ENCODE measurements at regions not wholly inside any gene's neighbourhood (a gene's known extent, or its start where the extent isn't known, plus 50 kb on each side); places are given as distances from the start of the nearest gene placed in this dataset.

GRCh38 chr9:99712214-99712613 lies 109.5 kb upstream of the NR4A3 start:
- no peak overlapping the region for H3K4me3 Mint-ChIP-seq (ENCODE audit: low read depth, unreplicated experiment)
- no TSS peak for BruUV-seq (replicated peaks)
- H3K9me3 Mint-ChIP-seq (ENCODE audit: low read depth, unreplicated experiment), result no peaks in the 10 kb centered on the region
- H3K4me1 Mint-ChIP-seq (ENCODE audit: low read depth, unreplicated experiment), result no peaks in the 10 kb centered on the region
- no peak for TF ChIP-seq CTCF (IDR thresholded peaks at IDR 0.05; ENCODE audit: unreplicated experiment)
- no peak for DNase-seq
- no peaks in the 10 kb centered on the region for H3K36me3 Mint-ChIP-seq (ENCODE audit: insufficient read depth, unreplicated experiment)
- intact Hi-C loops (cut with micrococcal nuclease; ENCODE audit: unreplicated experiment), result no loop called here
- no peaks in the 10 kb centered on the region for H3K27me3 Mint-ChIP-seq (ENCODE audit: unreplicated experiment)
- H3K27ac Mint-ChIP-seq (ENCODE audit: unreplicated experiment), result no peak overlapping the region
- CTCF ChIA-PET, result no interaction called here

GRCh38 chr9:99713838-99714306 lies 107.8 kb upstream of the NR4A3 start:
- H3K9me3 Mint-ChIP-seq (ENCODE audit: low read depth, unreplicated experiment), result no peaks in the 10 kb centered on the region
- CTCF ChIA-PET, result no interaction called here
- no TSS peak for BruUV-seq (replicated peaks)

GRCh38 chr9:99718631-99719030 lies 103.1 kb upstream of the NR4A3 start:
- no peak for TF ChIP-seq CTCF (IDR thresholded peaks at IDR 0.05; ENCODE audit: unreplicated experiment)
- DNase-seq, result no peak
- no peaks in the 10 kb centered on the region for H3K9me3 Mint-ChIP-seq (ENCODE audit: low read depth, unreplicated experiment)
- no peaks in the 10 kb centered on the region for H3K4me1 Mint-ChIP-seq (ENCODE audit: low read depth, unreplicated experiment)
- no TSS peak for BruUV-seq (replicated peaks)
- H3K27me3 Mint-ChIP-seq (ENCODE audit: unreplicated experiment), result no peaks in the 10 kb centered on the region
- H3K36me3 Mint-ChIP-seq (ENCODE audit: insufficient read depth, unreplicated experiment), result no peaks in the 10 kb centered on the region
- H3K4me3 Mint-ChIP-seq (ENCODE audit: low read depth, unreplicated experiment), result no peak overlapping the region
- intact Hi-C loops (cut with micrococcal nuclease; ENCODE audit: unreplicated experiment), result no loop called here
- no peak overlapping the region for H3K27ac Mint-ChIP-seq (ENCODE audit: unreplicated experiment)
- CTCF ChIA-PET, result no interaction called here

More at GRCh38 chr9:99713838-99714306, 107.8 kb upstream of the NR4A3 start:
- intact Hi-C loops (cut with micrococcal nuclease; ENCODE audit: unreplicated experiment), result no loop called here
- H3K4me3 Mint-ChIP-seq (ENCODE audit: low read depth, unreplicated experiment), result no peak overlapping the region
- no peak for DNase-seq
- H3K27ac Mint-ChIP-seq (ENCODE audit: unreplicated experiment), result no peak overlapping the region
- TF ChIP-seq CTCF (IDR thresholded peaks at IDR 0.05; ENCODE audit: unreplicated experiment), result no peak
- H3K27me3 Mint-ChIP-seq (ENCODE audit: unreplicated experiment), result no peaks in the 10 kb centered on the region
- H3K4me1 Mint-ChIP-seq (ENCODE audit: low read depth, unreplicated experiment), result no peaks in the 10 kb centered on the region
- no peaks in the 10 kb centered on the region for H3K36me3 Mint-ChIP-seq (ENCODE audit: insufficient read depth, unreplicated experiment)

GRCh38 chr9:99720455-99721050 lies 101.1 kb upstream of the NR4A3 start:
- CTCF ChIA-PET, result no interaction called here
- BruUV-seq (replicated peaks), result no TSS peak
- no peak for DNase-seq
- Mint-ChIP-seq H3K27me3 (ENCODE audit: unreplicated experiment) (no peaks in the 10 kb centered on the region), H3K4me1 (ENCODE audit: low read depth, unreplicated experiment) (no peaks in the 10 kb centered on the region), H3K9me3 (ENCODE audit: low read depth, unreplicated experiment) (no peaks in the 10 kb centered on the region), H3K27ac (ENCODE audit: unreplicated experiment) (no peak overlapping the region), H3K4me3 (ENCODE audit: low read depth, unreplicated experiment) (no peak overlapping the region), H3K36me3 (ENCODE audit: insufficient read depth, unreplicated experiment) (no peaks in the 10 kb centered on the region)
- intact Hi-C loops (cut with micrococcal nuclease; ENCODE audit: unreplicated experiment), result no loop called here
- TF ChIP-seq CTCF (IDR thresholded peaks at IDR 0.05; ENCODE audit: unreplicated experiment), result no peak
